Stimulated activated CD4-positive, alpha-beta T cell treated with anti-CD3 and anti-CD28 coated beads, TNF-alpha, amount 100 ng/mL, for 48 hours (primary cell): ENCODE measurements at regions not wholly inside any gene's neighbourhood (a gene's known extent, or its start where the extent isn't known, plus 50 kb on each side); places are given as distances from the start of the nearest gene placed in this dataset.

Source experiments
- DNase-seq, 3 donors: peaks; one replicate each; pipeline ENCODE4 v3.0.0-alpha.2; 2020; ENCODE audit warnings: low read depth in 3 of 3

- peak in 2 of 3 donors; percentile 25 to 29 for DNase-seq
Observed at GRCh38 chr21:34022627-34023335, 50.6 kb upstream of the MRPS6 start.

GRCh38 chr21:34021726-34022125 lies 51.7 kb upstream of the MRPS6 start:
- DNase-seq: no peak

- DNase-seq: no peak
Observed at GRCh38 chr21:34020983-34021553, 52.3 kb upstream of the MRPS6 start.

GRCh38 chr21:34020005-34020847 lies 53.2 kb upstream of the MRPS6 start:
- DNase-seq: no peak

GRCh38 chr21:34019402-34019801 lies 54.0 kb upstream of the MRPS6 start:
- DNase-seq: no peak

- DNase-seq: no peak
Observed at GRCh38 chr21:34018910-34019309, 54.5 kb upstream of the MRPS6 start.

GRCh38 chr21:34018185-34018584 lies 55.2 kb upstream of the MRPS6 start:
- DNase-seq: no peak

- no peak for DNase-seq
Observed at GRCh38 chr21:34017039-34017961, 56.1 kb upstream of the MRPS6 start.

GRCh38 chr21:34012640-34013039 lies 60.7 kb upstream of the MRPS6 start:
- no peak for DNase-seq

GRCh38 chr21:34011660-34012059 lies 61.7 kb upstream of the MRPS6 start:
- no peak for DNase-seq

- no peak for DNase-seq
Observed at GRCh38 chr21:34009193-34009592, 64.2 kb upstream of the MRPS6 start.

- peak; percentile 52 to 81 (median 75) for DNase-seq
Observed at GRCh38 chr21:34008618-34009017, 64.8 kb upstream of the MRPS6 start.

GRCh38 chr21:34006611-34007168 lies 66.7 kb upstream of the MRPS6 start:
- no peak for DNase-seq

- no peak for DNase-seq
Observed at GRCh38 chr21:34004974-34005373, 68.4 kb upstream of the MRPS6 start.

- no peak for DNase-seq
Observed at GRCh38 chr21:34004013-34004938, 69.1 kb upstream of the MRPS6 start.

- DNase-seq: no peak
Observed at GRCh38 chr21:34003428-34003827, 70.0 kb upstream of the MRPS6 start.

- no peak for DNase-seq
Observed at GRCh38 chr21:34000375-34000774, 73.0 kb upstream of the MRPS6 start.

- DNase-seq: no peak
Observed at GRCh38 chr21:33998809-33999208, 74.6 kb upstream of the MRPS6 start.

GRCh38 chr21:33998402-33998801 lies 75.0 kb upstream of the MRPS6 start:
- DNase-seq: no peak

GRCh38 chr21:33997436-33997835 lies 75.9 kb upstream of the MRPS6 start:
- no peak for DNase-seq
